Trophoblast cell (in vitro differentiated cells and primary cell): ENCODE measurements at regions not wholly inside any gene's neighbourhood (a gene's known extent, or its start where the extent isn't known, plus 50 kb on each side); places are given as distances from the start of the nearest gene placed in this dataset.

Source experiments
- DNase-seq, 2 donors: peaks; one replicate each; pipeline ENCODE4 v3.0.0-alpha.2; 2016
- H2AFZ ChIP-seq: 2 replicates; pipeline ENCODE4 v1.6.1; 2013; ENCODE audit warnings: low read length, moderate library complexity, mild to moderate bottlenecking; ENCODE audit not compliant: insufficient read depth, poor library complexity
- H2AK5ac ChIP-seq: 2 replicates; pipeline ENCODE4 v1.6.1; 2013; ENCODE audit warnings: mild to moderate bottlenecking, low read length
- H2BK120ac ChIP-seq: 2 replicates; pipeline ENCODE4 v1.6.1; 2013; ENCODE audit warnings: low read length, mild to moderate bottlenecking, moderate library complexity; ENCODE audit not compliant: insufficient read depth, poor library complexity
- H2BK12ac ChIP-seq: 2 replicates; pipeline ENCODE4 v1.6.1; 2013; ENCODE audit warnings: mild to moderate bottlenecking, low read length, moderate library complexity
- H2BK5ac ChIP-seq: 2 replicates; pipeline ENCODE4 v1.6.1; 2013; ENCODE audit warnings: low read length, low read depth, moderate library complexity, mild to moderate bottlenecking; ENCODE audit not compliant: poor library complexity
- H3K14ac ChIP-seq: 2 replicates; pipeline ENCODE4 v1.6.1; 2013; ENCODE audit warnings: mild to moderate bottlenecking, low read length
- H3K18ac ChIP-seq: 2 replicates; pipeline ENCODE4 v1.6.1; 2013; ENCODE audit warnings: mild to moderate bottlenecking, low read length
- H3K23ac ChIP-seq: 2 replicates; pipeline ENCODE4 v1.6.1; 2013; ENCODE audit warnings: low read length
- H3K27ac ChIP-seq: 2 replicates; pipeline ENCODE4 v1.5.1; 2013; ENCODE audit warnings: low read depth, mild to moderate bottlenecking, inconsistent platforms, low read length, moderate library complexity
- H3K27me3 ChIP-seq: 2 replicates; pipeline ENCODE4 v1.6.1; 2013; ENCODE audit warnings: inconsistent platforms, mild to moderate bottlenecking, low read length, moderate library complexity; ENCODE audit not compliant: insufficient read depth
- H3K36me3 ChIP-seq, 2 experiments: 1 replicate in 1 of 2; 2 replicates in 1 of 2; pipeline ENCODE4 v1.6.1; 2013; ENCODE audit warnings: low read length in 2 of 2, mild to moderate bottlenecking in 2 of 2, moderate library complexity in 1 of 2; ENCODE audit not compliant: insufficient read depth in 2 of 2, control insufficient read depth in 1 of 2
- H3K4ac ChIP-seq: 2 replicates; pipeline ENCODE4 v1.6.1; 2013; ENCODE audit warnings: low read depth, mild to moderate bottlenecking, low read length, moderate library complexity
- H3K4me1 ChIP-seq, 2 experiments: 1 replicate in 1 of 2; 2 replicates in 1 of 2; pipeline ENCODE4 v1.6.1; 2013; ENCODE audit warnings: low read length in 2 of 2, mild to moderate bottlenecking in 2 of 2, moderate library complexity in 1 of 2; ENCODE audit not compliant: insufficient read depth in 2 of 2, control insufficient read depth in 1 of 2
- H3K4me2 ChIP-seq: 2 replicates; pipeline ENCODE4 v1.6.1; 2013; ENCODE audit warnings: inconsistent platforms, mild to moderate bottlenecking, low read length, moderate library complexity
- H3K4me3 ChIP-seq: 2 replicates; pipeline ENCODE4 v1.5.1; 2013; ENCODE audit warnings: mild to moderate bottlenecking, low read depth, low read length, inconsistent platforms
- H3K79me1 ChIP-seq: one replicate; pipeline ENCODE4 v1.6.1; 2013; ENCODE audit warnings: low read length
- H3K79me2 ChIP-seq: 2 replicates; pipeline ENCODE4 v1.6.1; 2013; ENCODE audit warnings: low read length, mild to moderate bottlenecking; ENCODE audit not compliant: control insufficient read depth, insufficient read depth, poor library complexity
- H3K9ac ChIP-seq: 2 replicates; pipeline ENCODE4 v1.6.1; 2013; ENCODE audit warnings: mild to moderate bottlenecking, low read length
- H3K9me3 ChIP-seq: 2 replicates; pipeline ENCODE4 v1.6.1; 2013; ENCODE audit warnings: low read depth, mild to moderate bottlenecking, control low read depth, inconsistent platforms, low read length; ENCODE audit not compliant: insufficient read depth
- H4K12ac ChIP-seq: 2 replicates; pipeline ENCODE4 v1.6.1; 2013; ENCODE audit warnings: low read depth, mild to moderate bottlenecking, low read length, moderate library complexity
- H4K8ac ChIP-seq: 2 replicates; pipeline ENCODE4 v1.6.1; 2013; ENCODE audit warnings: low read depth, mild to moderate bottlenecking, low read length, moderate library complexity
- H4K91ac ChIP-seq: one replicate; pipeline ENCODE4 v1.6.1; 2013; ENCODE audit warnings: low read depth, mild to moderate bottlenecking, low read length, moderate library complexity
- WGBS: extraction: QIAGEN DNeasy Blood & Tissue Kit; methylation state at CpG from one replicate; pipeline ENCODE4 v1.1.7; 2013; ENCODE audit warnings: missing lambda C conversion rate; ENCODE audit not compliant: insufficient read length, insufficient coverage; ENCODE audit errors: extremely low coverage; 5-methylcytosine and 5-hydroxymethylcytosine counted together

GRCh38 chr3:56997041-56997440, 63.4 kb upstream of the SPATA12 start:
- peaks cover 3 to 7% of the 10 kb centered on the region in 2 experiments for H3K4me1 ChIP-seq
- H3K18ac ChIP-seq: no peak overlapping the region
- no peak overlapping the region for H3K14ac ChIP-seq
- no peak overlapping the region for H3K4ac ChIP-seq
- H3K9me3 ChIP-seq: no peaks in the 10 kb centered on the region
- no peak overlapping the region for H3K23ac ChIP-seq
- H2BK12ac ChIP-seq: no peak overlapping the region
- H2AFZ ChIP-seq: no peak overlapping the region
- no peaks in the 10 kb centered on the region for H3K27me3 ChIP-seq
- no peak overlapping the region for H4K91ac ChIP-seq
- no peak overlapping the region for H3K27ac ChIP-seq
- H3K4me2 ChIP-seq: no peak overlapping the region
- H3K79me2 ChIP-seq: no peaks in the 10 kb centered on the region
- DNase-seq: no peak
- no peaks in the 10 kb centered on the region for H3K36me3 ChIP-seq
- no CpG with 5 or more reads among the region's 3 CpGs for WGBS
- no peak overlapping the region for H2BK5ac ChIP-seq
- H4K8ac ChIP-seq: no peak overlapping the region
- no peak overlapping the region for H2AK5ac ChIP-seq
- no peak overlapping the region for H3K4me3 ChIP-seq
- H4K12ac ChIP-seq: no peak overlapping the region
- no peak overlapping the region for H3K9ac ChIP-seq
- no peak overlapping the region for H2BK120ac ChIP-seq
- no peaks in the 10 kb centered on the region for H3K79me1 ChIP-seq

- Histone ChIP-seq H3K9ac (no peak overlapping the region), H3K4me1 (peaks cover 3 to 7% of the 10 kb centered on the region in 2 experiments), H3K27ac (no peak overlapping the region), H3K79me1 (no peaks in the 10 kb centered on the region), H3K4me2 (no peak overlapping the region), H3K36me3 (no peaks in the 10 kb centered on the region), H3K27me3 (no peaks in the 10 kb centered on the region), H3K9me3 (no peaks in the 10 kb centered on the region), H3K79me2 (no peaks in the 10 kb centered on the region), H3K14ac (no peak overlapping the region), H2BK5ac (no peak overlapping the region), H4K91ac (no peak overlapping the region), H4K8ac (no peak overlapping the region), H3K18ac (no peak overlapping the region), H2BK120ac (no peak overlapping the region), H2AFZ (no peak overlapping the region), H3K4me3 (no peak overlapping the region), H2AK5ac (no peak overlapping the region), H3K4ac (no peak overlapping the region), H3K23ac (no peak overlapping the region), H2BK12ac (no peak overlapping the region), H4K12ac (no peak overlapping the region)
- no CpG with 5 or more reads among the region's 6 CpGs for WGBS
- DNase-seq: no peak
Observed at GRCh38 chr3:56994391-56994790, 66.1 kb upstream of the SPATA12 start.

GRCh38 chr3:56990641-56991015, 69.8 kb upstream of the SPATA12 start:
- Histone ChIP-seq H3K4me3 (no peak overlapping the region), H3K9me3 (no peaks in the 10 kb centered on the region), H3K9ac (no peak overlapping the region), H3K36me3 (no peaks in the 10 kb centered on the region), H3K27me3 (no peaks in the 10 kb centered on the region), H3K79me1 (no peaks in the 10 kb centered on the region), H2BK5ac (no peak overlapping the region), H3K23ac (peak overlapping the region; percentile 37), H3K4me2 (no peak overlapping the region), H2AK5ac (no peak overlapping the region), H3K14ac (no peak overlapping the region), H3K4ac (no peak overlapping the region), H3K79me2 (no peaks in the 10 kb centered on the region), H4K91ac (no peak overlapping the region), H4K12ac (no peak overlapping the region), H2AFZ (no peak overlapping the region), H3K4me1 (no peaks in the 10 kb centered on the region), H3K27ac (no peak overlapping the region), H4K8ac (no peak overlapping the region), H3K18ac (no peak overlapping the region), H2BK12ac (no peak overlapping the region), H2BK120ac (no peak overlapping the region)
- no CpG with 5 or more reads among the region's 3 CpGs for WGBS
- DNase-seq: no peak

- no peak overlapping the region for H4K91ac ChIP-seq
- H3K79me1 ChIP-seq: no peaks in the 10 kb centered on the region
- no peak for DNase-seq
- no peak overlapping the region for H3K9ac ChIP-seq
- no peak overlapping the region for H2BK12ac ChIP-seq
- no peak overlapping the region for H2BK5ac ChIP-seq
- H3K14ac ChIP-seq: no peak overlapping the region
- no peak overlapping the region for H2AFZ ChIP-seq
- no peak overlapping the region for H2BK120ac ChIP-seq
- H3K9me3 ChIP-seq: no peaks in the 10 kb centered on the region
- no peak overlapping the region for H2AK5ac ChIP-seq
- no peak overlapping the region for H3K18ac ChIP-seq
- H3K23ac ChIP-seq: no peak overlapping the region
- H3K79me2 ChIP-seq: no peaks in the 10 kb centered on the region
- H3K4me3 ChIP-seq: no peak overlapping the region
- H3K4ac ChIP-seq: no peak overlapping the region
- no peak overlapping the region for H4K8ac ChIP-seq
- H3K27me3 ChIP-seq: no peaks in the 10 kb centered on the region
- H3K4me2 ChIP-seq: no peak overlapping the region
- no CpG with 5 or more reads among the region's 12 CpGs for WGBS
- no peak overlapping the region for H3K27ac ChIP-seq
- no peaks in the 10 kb centered on the region for H3K4me1 ChIP-seq
- no peaks in the 10 kb centered on the region for H3K36me3 ChIP-seq
- H4K12ac ChIP-seq: no peak overlapping the region
Observed at GRCh38 chr3:56989977-56990640, 70.4 kb upstream of the SPATA12 start.
